ENCODE measurements at regions not wholly inside any gene's neighbourhood (a gene's known extent, or its start where the extent isn't known, plus 50 kb on each side); places are given as distances from the start of the nearest gene placed in this dataset.
"Not testable (repeated sequence)": the region's sequence is repeated elsewhere in the genome, so short reads cannot be mapped to it uniquely, and the experiment has no call there.

- no peaks in the 10 kb centered on the region for H3K9me3 ChIP-seq (ENCODE audit: insufficient read depth, low read depth, low read length)
- H3K27me3 ChIP-seq (ENCODE audit: insufficient read depth, low read length) = no peaks in the 10 kb centered on the region
- H3K9ac ChIP-seq (ENCODE audit: low read depth, low read length) = no peak overlapping the region
- no peak overlapping the region for H3K4me3 ChIP-seq (ENCODE audit: low read length)
- peaks cover 9% of the 10 kb centered on the region; the same call in 1 of the 2 replicates for H3K4me1 ChIP-seq (ENCODE audit: insufficient read depth, low read length)
- no peaks in the 10 kb centered on the region for H3K36me3 ChIP-seq (ENCODE audit: insufficient read depth, low read depth, low read length)
- H3K27ac ChIP-seq (ENCODE audit: low read length) = no peak overlapping the region
Measured at GRCh38 chr7:80017101-80017698, 117.4 kb upstream of the GNAI1 start.

- Histone ChIP-seq H3K4me3 (ENCODE audit: low read length) (peak overlapping the region; percentile 51), H3K9me3 (ENCODE audit: insufficient read depth, low read depth, low read length) (no peaks in the 10 kb centered on the region), H3K27ac (ENCODE audit: low read length) (no peak overlapping the region), H3K27me3 (ENCODE audit: insufficient read depth, low read length) (no peaks in the 10 kb centered on the region), H3K4me1 (ENCODE audit: insufficient read depth, low read length) (peaks cover 9% of the 10 kb centered on the region; the same call in 1 of the 2 replicates), H3K9ac (ENCODE audit: low read depth, low read length) (peak overlapping the region; percentile 52; the same call in 1 of the 2 replicates), H3K36me3 (ENCODE audit: insufficient read depth, low read depth, low read length) (no peaks in the 10 kb centered on the region)
Measured at GRCh38 chr7:80014511-80014910, 120.1 kb upstream of the GNAI1 start.

GRCh38 chr7:80008039-80008438 is 126.6 kb upstream of the GNAI1 start:
- H3K9me3 ChIP-seq (ENCODE audit: insufficient read depth, low read depth, low read length) = no peaks in the 10 kb centered on the region
- no peaks in the 10 kb centered on the region for H3K36me3 ChIP-seq (ENCODE audit: insufficient read depth, low read depth, low read length)
- no peak overlapping the region for H3K27ac ChIP-seq (ENCODE audit: low read length)
- H3K4me1 ChIP-seq (ENCODE audit: insufficient read depth, low read length) = no peaks in the 10 kb centered on the region
- no peak overlapping the region for H3K4me3 ChIP-seq (ENCODE audit: low read length)
- H3K27me3 ChIP-seq (ENCODE audit: insufficient read depth, low read length) = no peaks in the 10 kb centered on the region
- H3K9ac ChIP-seq (ENCODE audit: low read depth, low read length) = no peak overlapping the region

- H3K27me3 ChIP-seq (ENCODE audit: insufficient read depth, low read length) = no peaks in the 10 kb centered on the region
- H3K9ac ChIP-seq (ENCODE audit: low read depth, low read length) = no peak overlapping the region
- H3K27ac ChIP-seq (ENCODE audit: low read length) = no peak overlapping the region
- H3K9me3 ChIP-seq (ENCODE audit: insufficient read depth, low read depth, low read length) = no peaks in the 10 kb centered on the region
- no peak overlapping the region for H3K4me3 ChIP-seq (ENCODE audit: low read length)
- no peaks in the 10 kb centered on the region for H3K4me1 ChIP-seq (ENCODE audit: insufficient read depth, low read length)
- H3K36me3 ChIP-seq (ENCODE audit: insufficient read depth, low read depth, low read length) = no peaks in the 10 kb centered on the region
Measured at GRCh38 chr7:80002865-80003264, 131.8 kb upstream of the GNAI1 start.

GRCh38 chr7:79998363-79998762 is 136.3 kb upstream of the GNAI1 start:
- H3K36me3 ChIP-seq (ENCODE audit: insufficient read depth, low read depth, low read length) = no peaks in the 10 kb centered on the region
- no peaks in the 10 kb centered on the region for H3K27me3 ChIP-seq (ENCODE audit: insufficient read depth, low read length)
- no peak overlapping the region for H3K9ac ChIP-seq (ENCODE audit: low read depth, low read length)
- no peak overlapping the region for H3K27ac ChIP-seq (ENCODE audit: low read length)
- H3K4me3 ChIP-seq (ENCODE audit: low read length) = no peak overlapping the region
- H3K4me1 ChIP-seq (ENCODE audit: insufficient read depth, low read length) = no peaks in the 10 kb centered on the region
- H3K9me3 ChIP-seq (ENCODE audit: insufficient read depth, low read depth, low read length) = no peaks in the 10 kb centered on the region

GRCh38 chr7:79997345-79997744 is 137.3 kb upstream of the GNAI1 start:
- H3K4me3 ChIP-seq (ENCODE audit: low read length) = no peak overlapping the region
- no peaks in the 10 kb centered on the region for H3K9me3 ChIP-seq (ENCODE audit: insufficient read depth, low read depth, low read length)
- H3K36me3 ChIP-seq (ENCODE audit: insufficient read depth, low read depth, low read length) = no peaks in the 10 kb centered on the region
- H3K27ac ChIP-seq (ENCODE audit: low read length) = no peak overlapping the region
- H3K27me3 ChIP-seq (ENCODE audit: insufficient read depth, low read length) = no peaks in the 10 kb centered on the region
- H3K9ac ChIP-seq (ENCODE audit: low read depth, low read length) = no peak overlapping the region
- H3K4me1 ChIP-seq (ENCODE audit: insufficient read depth, low read length) = no peaks in the 10 kb centered on the region

- H3K9me3 ChIP-seq (ENCODE audit: insufficient read depth, low read depth, low read length); H3K36me3 ChIP-seq (ENCODE audit: insufficient read depth, low read depth, low read length); H3K4me1 ChIP-seq (ENCODE audit: insufficient read depth, low read length); H3K4me3 ChIP-seq (ENCODE audit: low read length); H3K27me3 ChIP-seq (ENCODE audit: insufficient read depth, low read length); H3K9ac ChIP-seq (ENCODE audit: low read depth, low read length); H3K27ac ChIP-seq (ENCODE audit: low read length): not testable (repeated sequence)
Measured at GRCh38 chr7:79995741-79996140, 138.9 kb upstream of the GNAI1 start.

GRCh38 chr7:79988653-79989052 is 146.0 kb upstream of the GNAI1 start:
- H3K4me1 ChIP-seq (ENCODE audit: insufficient read depth, low read length) = no peaks in the 10 kb centered on the region
- no peak overlapping the region for H3K9ac ChIP-seq (ENCODE audit: low read depth, low read length)
- no peaks in the 10 kb centered on the region for H3K36me3 ChIP-seq (ENCODE audit: insufficient read depth, low read depth, low read length)
- H3K4me3 ChIP-seq (ENCODE audit: low read length) = no peak overlapping the region
- H3K27ac ChIP-seq (ENCODE audit: low read length) = no peak overlapping the region
- no peaks in the 10 kb centered on the region for H3K27me3 ChIP-seq (ENCODE audit: insufficient read depth, low read length)
- H3K9me3 ChIP-seq (ENCODE audit: insufficient read depth, low read depth, low read length) = no peaks in the 10 kb centered on the region

- Histone ChIP-seq H3K36me3 (ENCODE audit: insufficient read depth, low read depth, low read length) (no peaks in the 10 kb centered on the region), H3K9ac (ENCODE audit: low read depth, low read length) (no peak overlapping the region), H3K27ac (ENCODE audit: low read length) (no peak overlapping the region), H3K4me1 (ENCODE audit: insufficient read depth, low read length) (no peaks in the 10 kb centered on the region), H3K27me3 (ENCODE audit: insufficient read depth, low read length) (no peaks in the 10 kb centered on the region), H3K9me3 (ENCODE audit: insufficient read depth, low read depth, low read length) (no peaks in the 10 kb centered on the region), H3K4me3 (ENCODE audit: low read length) (no peak overlapping the region)
Measured at GRCh38 chr7:79984210-79984609, 150.4 kb upstream of the GNAI1 start.

GRCh38 chr7:79982141-79982770 is 152.4 kb upstream of the GNAI1 start:
- no peak overlapping the region for H3K9ac ChIP-seq (ENCODE audit: low read depth, low read length)
- H3K27me3 ChIP-seq (ENCODE audit: insufficient read depth, low read length) = no peaks in the 10 kb centered on the region
- no peak overlapping the region for H3K27ac ChIP-seq (ENCODE audit: low read length)
- no peaks in the 10 kb centered on the region for H3K4me1 ChIP-seq (ENCODE audit: insufficient read depth, low read length)
- no peaks in the 10 kb centered on the region for H3K36me3 ChIP-seq (ENCODE audit: insufficient read depth, low read depth, low read length)
- H3K4me3 ChIP-seq (ENCODE audit: low read length) = no peak overlapping the region
- H3K9me3 ChIP-seq (ENCODE audit: insufficient read depth, low read depth, low read length) = no peaks in the 10 kb centered on the region

GRCh38 chr7:79980376-79980775 is 154.3 kb upstream of the GNAI1 start:
- no peaks in the 10 kb centered on the region for H3K4me1 ChIP-seq (ENCODE audit: insufficient read depth, low read length)
- no peaks in the 10 kb centered on the region for H3K9me3 ChIP-seq (ENCODE audit: insufficient read depth, low read depth, low read length)
- H3K4me3 ChIP-seq (ENCODE audit: low read length) = no peak overlapping the region
- H3K27me3 ChIP-seq (ENCODE audit: insufficient read depth, low read length) = no peaks in the 10 kb centered on the region
- no peak overlapping the region for H3K27ac ChIP-seq (ENCODE audit: low read length)
- H3K36me3 ChIP-seq (ENCODE audit: insufficient read depth, low read depth, low read length) = no peaks in the 10 kb centered on the region
- no peak overlapping the region for H3K9ac ChIP-seq (ENCODE audit: low read depth, low read length)

GRCh38 chr7:79979437-79979836 is 155.2 kb upstream of the GNAI1 start:
- no peaks in the 10 kb centered on the region for H3K9me3 ChIP-seq (ENCODE audit: insufficient read depth, low read depth, low read length)

More at GRCh38 chr7:79979437-79979836, 155.2 kb upstream of the GNAI1 start:
- Histone ChIP-seq H3K4me1 (ENCODE audit: insufficient read depth, low read length) (no peaks in the 10 kb centered on the region), H3K36me3 (ENCODE audit: insufficient read depth, low read depth, low read length) (no peaks in the 10 kb centered on the region), H3K27ac (ENCODE audit: low read length) (no peak overlapping the region), H3K27me3 (ENCODE audit: insufficient read depth, low read length) (no peaks in the 10 kb centered on the region), H3K9ac (ENCODE audit: low read depth, low read length) (no peak overlapping the region), H3K4me3 (ENCODE audit: low read length) (no peak overlapping the region)
